Body of pancreas (tissue), 4 donors: ENCODE measurements at regions not wholly inside any gene's neighbourhood (a gene's known extent, or its start where the extent isn't known, plus 50 kb on each side); places are given as distances from the start of the nearest gene placed in this dataset.

Experiments
- CTCF ChIP-seq, 7 experiments: fragments of 450-650 bp in 4 of 7; fragments of 200-600 bp in 3 of 7; sonication (generic) in 3 of 7; IDR thresholded peaks; one replicate each; pipeline ENCODE4 v1.5.1; 2016 to 2019; ENCODE audit warnings: antibody characterized with exemption in 7 of 7
- POLR2A ChIP-seq, 3 donors: fragments of 450-650 bp; IDR thresholded peaks; one replicate each; pipeline ENCODE4 v1.6.1; 2016; ENCODE audit warnings: antibody characterized with exemption in 3 of 3, mild to moderate bottlenecking in 2 of 3

- TF ChIP-seq CTCF (IDR thresholded peaks at IDR 0.05) (no peak), POLR2A (IDR thresholded peaks at IDR 0.05) (no peak)
Observed at GRCh38 chr7:50217821-50218281, 86.7 kb upstream of the IKZF1 start.
